ENCODE measurements at regions not wholly inside any gene's neighbourhood (a gene's known extent, or its start where the extent isn't known, plus 50 kb on each side); places are given as distances from the start of the nearest gene placed in this dataset.

DNA sequence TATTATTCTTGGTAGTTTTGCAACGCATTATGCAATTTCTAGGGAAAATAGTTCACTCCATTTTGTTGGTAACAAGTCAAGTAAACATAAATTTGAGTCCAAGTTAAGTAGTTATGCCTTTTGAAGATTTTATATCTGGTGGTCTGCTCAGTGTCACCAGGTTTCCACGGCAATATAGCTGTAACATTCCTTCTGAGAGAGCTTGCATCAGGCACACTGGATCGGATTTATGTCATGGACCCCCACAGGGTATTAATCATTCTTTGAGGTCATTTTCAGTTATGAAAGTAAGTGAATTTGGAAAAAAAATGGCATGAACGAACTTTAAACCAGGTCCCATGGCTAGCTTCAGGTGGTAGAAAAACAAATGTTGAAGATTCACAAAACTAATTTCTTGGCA lies 136.3 kb downstream of the POLR1F start:
- H2AFZ ChIP-seq: no peak overlapping the region
- no peaks in the 10 kb centered on the region for H3K27me3 ChIP-seq (ENCODE audit: insufficient read depth)
- no peak overlapping the region for H3K4me2 ChIP-seq
- H3K9me3 Mint-ChIP-seq: no peaks in the 10 kb centered on the region
- TF ChIP-seq CREB1 (CRISPR knock-in tag; IDR thresholded peaks at IDR 0.05; ENCODE audit: low read depth): no peak
- TF ChIP-seq, protein P1, sequence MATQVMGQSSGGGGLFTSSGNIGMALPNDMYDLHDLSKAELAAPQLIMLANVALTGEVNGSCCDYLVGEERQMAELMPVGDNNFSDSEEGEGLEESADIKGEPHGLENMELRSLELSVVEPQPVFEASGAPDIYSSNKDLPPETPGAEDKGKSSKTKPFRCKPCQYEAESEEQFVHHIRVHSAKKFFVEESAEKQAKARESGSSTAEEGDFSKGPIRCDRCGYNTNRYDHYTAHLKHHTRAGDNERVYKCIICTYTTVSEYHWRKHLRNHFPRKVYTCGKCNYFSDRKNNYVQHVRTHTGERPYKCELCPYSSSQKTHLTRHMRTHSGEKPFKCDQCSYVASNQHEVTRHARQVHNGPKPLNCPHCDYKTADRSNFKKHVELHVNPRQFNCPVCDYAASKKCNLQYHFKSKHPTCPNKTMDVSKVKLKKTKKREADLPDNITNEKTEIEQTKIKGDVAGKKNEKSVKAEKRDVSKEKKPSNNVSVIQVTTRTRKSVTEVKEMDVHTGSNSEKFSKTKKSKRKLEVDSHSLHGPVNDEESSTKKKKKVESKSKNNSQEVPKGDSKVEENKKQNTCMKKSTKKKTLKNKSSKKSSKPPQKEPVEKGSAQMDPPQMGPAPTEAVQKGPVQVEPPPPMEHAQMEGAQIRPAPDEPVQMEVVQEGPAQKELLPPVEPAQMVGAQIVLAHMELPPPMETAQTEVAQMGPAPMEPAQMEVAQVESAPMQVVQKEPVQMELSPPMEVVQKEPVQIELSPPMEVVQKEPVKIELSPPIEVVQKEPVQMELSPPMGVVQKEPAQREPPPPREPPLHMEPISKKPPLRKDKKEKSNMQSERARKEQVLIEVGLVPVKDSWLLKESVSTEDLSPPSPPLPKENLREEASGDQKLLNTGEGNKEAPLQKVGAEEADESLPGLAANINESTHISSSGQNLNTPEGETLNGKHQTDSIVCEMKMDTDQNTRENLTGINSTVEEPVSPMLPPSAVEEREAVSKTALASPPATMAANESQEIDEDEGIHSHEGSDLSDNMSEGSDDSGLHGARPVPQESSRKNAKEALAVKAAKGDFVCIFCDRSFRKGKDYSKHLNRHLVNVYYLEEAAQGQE (IDR thresholded peaks at IDR 0.05; ENCODE audit: unreplicated experiment): no peak
- no peak for TF ChIP-seq POLR2AphosphoS5 (IDR thresholded peaks at IDR 0.05; ENCODE audit: low read depth)
- ATAC-seq: no peak
- H4K20me1 ChIP-seq (replicated peaks; ENCODE audit: insufficient read depth): no peaks in the 10 kb centered on the region
- H3K4me1 Mint-ChIP-seq: no peaks in the 10 kb centered on the region
- H3K27me3 Mint-ChIP-seq (ENCODE audit: insufficient read depth, low read depth, poor library complexity): no peaks in the 10 kb centered on the region
- H3K27ac Mint-ChIP-seq: peak overlapping the region; percentile 24
- no peaks in the 10 kb centered on the region for H3F3A ChIP-seq (replicated peaks; ENCODE audit: low read depth)
- H3K4me3 ChIP-seq: no peak overlapping the region
- no peak overlapping the region for H3K27ac ChIP-seq (ENCODE audit: low read depth)
- H3K4me1 ChIP-seq (ENCODE audit: insufficient read depth): no peaks in the 10 kb centered on the region
- DNase-seq (ENCODE audit: low spot score): no peak
- no peak overlapping the region for H3K4me3 Mint-ChIP-seq
- no peaks in the 10 kb centered on the region for H3K79me2 ChIP-seq (replicated peaks; ENCODE audit: insufficient read depth)
- H3K36me3 Mint-ChIP-seq (ENCODE audit: low read depth): no peaks in the 10 kb centered on the region
- H3K36me3 ChIP-seq (ENCODE audit: insufficient read depth): no peaks in the 10 kb centered on the region
- no peaks in the 10 kb centered on the region for H3K9me2 ChIP-seq (ENCODE audit: insufficient read depth)

DNA sequence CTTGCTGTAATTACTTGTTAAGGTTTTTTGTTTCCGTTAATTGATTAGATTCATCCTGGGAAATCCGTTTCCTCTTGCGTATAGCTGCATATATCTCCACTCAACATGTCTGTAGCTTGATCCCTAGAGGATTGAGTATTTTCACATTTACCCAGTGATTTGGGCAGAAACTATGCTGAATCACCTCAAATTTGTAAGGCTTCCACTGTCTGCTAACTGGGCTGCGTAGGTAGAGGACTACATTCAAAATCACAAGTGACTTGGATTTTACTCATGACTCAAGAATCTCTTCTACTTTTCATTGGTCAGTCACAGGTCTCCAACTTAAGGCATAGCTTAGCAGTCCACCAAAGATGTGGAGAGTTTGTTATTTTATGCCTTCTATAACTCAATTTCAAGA lies 141.8 kb downstream of the POLR1F start:
- no peaks in the 10 kb centered on the region for H3F3A ChIP-seq (replicated peaks; ENCODE audit: low read depth)
- no peaks in the 10 kb centered on the region for H3K36me3 ChIP-seq (ENCODE audit: insufficient read depth)
- Mint-ChIP-seq H3K4me3 (no peak overlapping the region), H3K36me3 (ENCODE audit: low read depth) (no peaks in the 10 kb centered on the region), H3K9me3 (no peaks in the 10 kb centered on the region), H3K27me3 (ENCODE audit: insufficient read depth, low read depth, poor library complexity) (peaks cover 3% of the 10 kb centered on the region), H3K27ac (no peak overlapping the region), H3K4me1 (no peaks in the 10 kb centered on the region)
- no peaks in the 10 kb centered on the region for H4K20me1 ChIP-seq (replicated peaks; ENCODE audit: insufficient read depth)
- H3K4me3 ChIP-seq: no peak overlapping the region
- no peaks in the 10 kb centered on the region for H3K27me3 ChIP-seq (ENCODE audit: insufficient read depth)
- DNase-seq (ENCODE audit: low spot score) (no peak), ATAC-seq (no peak)
- no peak overlapping the region for H3K4me2 ChIP-seq
- H3K4me1 ChIP-seq (ENCODE audit: insufficient read depth): no peaks in the 10 kb centered on the region
- no peaks in the 10 kb centered on the region for H3K79me2 ChIP-seq (replicated peaks; ENCODE audit: insufficient read depth)
- H3K27ac ChIP-seq (ENCODE audit: low read depth): no peak overlapping the region
- no peaks in the 10 kb centered on the region for H3K9me2 ChIP-seq (ENCODE audit: insufficient read depth)
- no peak overlapping the region for H2AFZ ChIP-seq
- TF ChIP-seq STAT1 (IDR thresholded peaks at IDR 0.05; ENCODE audit: unreplicated experiment) (no peak), JUNB (IDR thresholded peaks at IDR 0.05; ENCODE audit: unreplicated experiment) (no peak), NANOG (IDR thresholded peaks at IDR 0.05; ENCODE audit: borderline replicate concordance) (no peak), CREB1 (CRISPR knock-in tag; IDR thresholded peaks at IDR 0.05; ENCODE audit: low read depth) (no peak), ZNF331 (CRISPR knock-in tag; IDR thresholded peaks at IDR 0.05; ENCODE audit: low read depth) (no peak)
- TF ChIP-seq, protein P1 (IDR thresholded peaks at IDR 0.05; ENCODE audit: unreplicated experiment): no peak
- TF ChIP-seq, protein P2, sequence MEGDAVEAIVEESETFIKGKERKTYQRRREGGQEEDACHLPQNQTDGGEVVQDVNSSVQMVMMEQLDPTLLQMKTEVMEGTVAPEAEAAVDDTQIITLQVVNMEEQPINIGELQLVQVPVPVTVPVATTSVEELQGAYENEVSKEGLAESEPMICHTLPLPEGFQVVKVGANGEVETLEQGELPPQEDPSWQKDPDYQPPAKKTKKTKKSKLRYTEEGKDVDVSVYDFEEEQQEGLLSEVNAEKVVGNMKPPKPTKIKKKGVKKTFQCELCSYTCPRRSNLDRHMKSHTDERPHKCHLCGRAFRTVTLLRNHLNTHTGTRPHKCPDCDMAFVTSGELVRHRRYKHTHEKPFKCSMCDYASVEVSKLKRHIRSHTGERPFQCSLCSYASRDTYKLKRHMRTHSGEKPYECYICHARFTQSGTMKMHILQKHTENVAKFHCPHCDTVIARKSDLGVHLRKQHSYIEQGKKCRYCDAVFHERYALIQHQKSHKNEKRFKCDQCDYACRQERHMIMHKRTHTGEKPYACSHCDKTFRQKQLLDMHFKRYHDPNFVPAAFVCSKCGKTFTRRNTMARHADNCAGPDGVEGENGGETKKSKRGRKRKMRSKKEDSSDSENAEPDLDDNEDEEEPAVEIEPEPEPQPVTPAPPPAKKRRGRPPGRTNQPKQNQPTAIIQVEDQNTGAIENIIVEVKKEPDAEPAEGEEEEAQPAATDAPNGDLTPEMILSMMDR (conservative IDR thresholded peaks at IDR 0.05; ENCODE audit: low read depth in 2 of 2): no peak
